GM19395 (cell line): ENCODE measurements at regions not wholly inside any gene's neighbourhood (a gene's known extent, or its start where the extent isn't known, plus 50 kb on each side); places are given as distances from the start of the nearest gene placed in this dataset.

Experiments
- ATAC-seq: cut with Tn5 transposase; IDR thresholded peaks from one replicate; pipeline ENCODE4 v1.9.1; 2021; ENCODE audit warnings: mild to moderate bottlenecking, moderate library complexity; ENCODE audit not compliant: unreplicated experiment

GRCh38 chr5:14019768-14020290, 75.3 kb upstream of the DNAH5 start:
- ATAC-seq, result no peak

- no peak for ATAC-seq
These were observed 73.4 kb upstream of the DNAH5 start for GRCh38 chr5:14017904-14018303.

DNA sequence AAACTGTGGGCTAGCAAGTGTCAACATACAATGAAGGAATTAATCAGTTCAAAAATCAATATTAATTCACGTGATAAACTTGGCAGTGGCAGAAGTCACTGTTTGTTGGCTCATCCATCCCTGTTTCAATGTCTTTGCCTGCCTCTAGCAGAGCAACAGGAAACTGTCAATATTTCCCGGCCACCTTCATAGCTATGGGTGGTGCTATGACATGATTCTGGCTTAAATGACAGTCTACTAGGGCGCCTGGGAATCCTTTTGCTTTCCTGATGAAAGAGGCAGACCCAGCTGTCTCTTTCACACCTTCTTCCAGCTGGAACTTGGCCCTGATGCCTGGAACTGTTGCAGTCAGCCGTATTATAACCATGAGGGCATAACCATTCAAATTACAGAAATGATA, 72.1 kb upstream of the DNAH5 start:
- no peak for ATAC-seq

DNA sequence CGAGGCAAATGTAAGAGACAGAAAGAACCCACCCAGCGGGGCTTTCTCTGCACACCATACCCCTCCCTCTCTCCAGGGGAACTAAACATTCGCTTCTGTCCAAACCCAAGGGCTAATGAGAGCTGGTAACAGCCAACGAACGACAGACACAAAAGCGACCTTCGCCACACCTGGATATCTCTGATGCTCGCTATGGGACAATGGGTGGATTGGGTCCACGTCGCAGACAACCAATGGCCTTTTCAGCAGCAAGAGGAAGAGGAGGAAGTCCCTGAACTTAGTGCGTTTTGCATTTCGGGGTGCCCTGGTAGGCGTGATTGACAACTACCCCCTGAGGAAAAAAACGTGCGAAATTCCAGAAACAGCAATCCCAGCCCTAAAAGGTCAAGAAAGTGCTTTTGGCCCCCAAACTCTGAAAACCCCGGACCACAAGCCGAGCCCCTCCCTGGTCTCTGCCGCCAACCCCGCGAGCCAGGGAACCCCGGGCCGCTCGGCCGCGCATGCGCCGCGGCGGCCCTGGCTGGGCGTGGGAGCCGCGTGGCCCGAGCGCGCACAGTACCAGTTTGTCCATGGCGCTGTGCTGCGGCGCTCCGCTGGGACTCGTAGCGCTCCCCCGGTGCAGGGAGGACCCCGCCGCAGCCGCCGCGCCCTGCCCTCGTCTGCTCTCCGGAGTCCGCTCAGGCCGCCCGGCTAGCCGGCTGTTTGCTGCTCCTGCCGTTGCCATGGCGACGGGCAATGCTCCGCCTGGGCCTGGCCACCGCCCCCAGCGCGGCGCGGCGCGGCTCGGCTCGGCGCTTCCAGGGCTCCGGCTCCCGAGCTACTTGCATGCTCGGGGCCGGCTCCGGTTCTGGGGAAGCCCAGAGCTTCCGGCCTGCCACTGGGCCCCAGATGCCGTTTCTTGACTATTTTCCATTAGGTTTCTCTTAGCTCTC, 66.9 kb upstream of the DNAH5 start:
- ATAC-seq, result peak; percentile 94

GRCh38 chr5:14009575-14009974, 65.1 kb upstream of the DNAH5 start:
- ATAC-seq, result no peak

GRCh38 chr5:14008819-14009311, 64.4 kb upstream of the DNAH5 start:
- no peak for ATAC-seq

DNA sequence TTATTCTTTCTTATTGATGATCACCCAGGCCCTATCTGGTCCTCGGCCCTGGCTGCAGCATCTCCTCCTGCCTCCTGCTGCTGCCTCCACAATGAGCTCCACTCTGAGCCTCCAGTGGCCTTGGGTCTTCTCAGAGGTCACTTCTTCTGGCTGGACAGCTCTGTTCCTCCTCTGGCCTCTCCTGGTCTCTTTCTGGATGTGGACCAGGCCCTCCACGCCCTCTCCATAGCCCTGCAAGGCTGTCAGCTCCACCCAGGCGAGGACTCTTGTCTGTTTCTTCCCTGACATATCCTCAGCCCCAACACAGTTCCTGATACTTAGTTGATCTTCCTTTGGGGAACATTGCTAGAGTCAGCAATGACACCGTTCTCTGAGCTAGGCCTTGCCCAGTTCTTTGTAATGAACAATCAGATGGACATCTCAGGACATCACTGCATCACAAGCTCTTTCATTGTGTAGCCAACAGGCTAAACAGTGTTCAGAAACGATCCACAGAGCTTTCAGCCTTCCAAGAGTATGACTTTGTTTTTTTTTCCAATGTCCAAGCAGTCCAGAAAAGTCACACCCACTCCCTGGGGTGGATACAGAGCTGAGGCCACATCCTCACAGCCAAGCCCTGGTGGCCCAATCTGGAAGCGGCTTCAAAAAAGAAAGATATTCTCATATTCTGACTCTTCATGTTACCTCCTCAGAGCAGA, 62.5 kb upstream of the DNAH5 start:
- no peak for ATAC-seq

- no peak for ATAC-seq
These were observed 60.3 kb upstream of the DNAH5 start for GRCh38 chr5:14004598-14005394.

- ATAC-seq, result no peak
These were observed 59.4 kb upstream of the DNAH5 start for GRCh38 chr5:14003936-14004335.

GRCh38 chr5:14003513-14003912, 59.0 kb upstream of the DNAH5 start:
- no peak for ATAC-seq

DNA sequence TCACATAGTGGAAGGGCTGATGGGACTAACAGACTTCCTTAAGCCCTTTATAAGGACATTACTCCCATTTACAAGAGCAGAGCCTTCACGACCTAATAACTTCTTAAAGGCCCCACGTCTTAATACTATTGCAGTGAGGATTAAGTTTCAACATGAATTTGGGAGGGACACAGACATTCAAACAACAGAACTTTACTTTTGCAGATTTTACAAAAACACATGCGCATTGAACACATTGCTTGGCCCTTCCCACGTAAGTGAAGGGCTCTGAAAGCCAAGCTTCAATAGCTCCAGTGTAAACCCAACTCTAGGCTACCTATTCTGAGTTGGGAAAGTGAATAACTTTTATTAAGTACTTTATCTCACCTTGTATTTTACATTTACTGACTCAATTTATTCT, 53.8 kb upstream of the DNAH5 start:
- ATAC-seq, result no peak

GRCh38 chr5:13997514-13997913, 53.0 kb upstream of the DNAH5 start:
- no peak for ATAC-seq

- ATAC-seq, result peak; percentile 76
These were observed 50.2 kb upstream of the DNAH5 start for GRCh38 chr5:13994621-13995253.
